ENCODE measurements at regions not wholly inside any gene's neighbourhood (a gene's known extent, or its start where the extent isn't known, plus 50 kb on each side); places are given as distances from the start of the nearest gene placed in this dataset.

- Histone ChIP-seq H4K5ac (ENCODE audit: insufficient read length, low read depth, low read length) (no peak overlapping the region), H3K79me2 (ENCODE audit: insufficient read depth, low read length) (no peaks in the 10 kb centered on the region), H3K4me2 (ENCODE audit: insufficient read depth, insufficient read length, low read length) (no peak overlapping the region), H3K18ac (ENCODE audit: insufficient read length, low read depth, low read length) (no peak overlapping the region), H2AFZ (ENCODE audit: low read length) (no peak overlapping the region), H3K9ac (ENCODE audit: extremely low read depth, insufficient read length, low read length) (no peak overlapping the region), H3K4me1 (ENCODE audit: insufficient read depth, low read length) (peaks cover 9% of the 10 kb centered on the region), H3T11ph (ENCODE audit: low read length) (no peak overlapping the region), H3K79me1 (ENCODE audit: insufficient read depth, low read depth, low read length, poor library complexity, severe bottlenecking) (no peaks in the 10 kb centered on the region), H4K20me1 (ENCODE audit: control insufficient read depth, insufficient read depth, insufficient read length) (no peaks in the 10 kb centered on the region), H4K8ac (replicated peaks; ENCODE audit: insufficient read length, low read depth, low read length) (no peak overlapping the region), H3K56ac (ENCODE audit: insufficient read length, low read depth, low read length) (no peak overlapping the region), H2BK5ac (ENCODE audit: insufficient read length, low read length) (no peak overlapping the region), H2BK20ac (ENCODE audit: low read depth, low read length, poor library complexity, severe bottlenecking) (no peak overlapping the region), H3K23me2 (ENCODE audit: insufficient read length, low read depth, low read length, poor library complexity, severe bottlenecking) (no peaks in the 10 kb centered on the region), H2BK15ac (ENCODE audit: low read depth, low read length) (no peak overlapping the region), H2AK5ac (ENCODE audit: insufficient read length, low read length) (no peak overlapping the region), H3K14ac (ENCODE audit: insufficient read depth, low read length) (no peak overlapping the region), H3K4ac (ENCODE audit: low read depth, low read length) (no peak overlapping the region), H4K91ac (ENCODE audit: insufficient read length, low read depth, low read length) (no peak overlapping the region), H2BK120ac (ENCODE audit: low read depth, low read length, poor library complexity, severe bottlenecking) (no peak overlapping the region), H3K27me3 (ENCODE audit: insufficient read depth, low read length) (no peaks in the 10 kb centered on the region), H2BK12ac (ENCODE audit: insufficient read length, low read depth, low read length) (no peak overlapping the region), H3K27ac (ENCODE audit: insufficient read length, low read depth, low read length) (no peak overlapping the region), H3K23ac (ENCODE audit: insufficient read length, low read depth, low read length) (no peak overlapping the region), H3K9me3 (ENCODE audit: control insufficient read depth, low read depth, low read length) (no peaks in the 10 kb centered on the region)
- WGBS (ENCODE audit: extremely low coverage, insufficient read length, low lambda C conversion rate): no CpG with 5 or more reads among the region's 9 CpGs
- no peak for DNase-seq
- Mint-ChIP-seq H3K4me3 (no peak overlapping the region), H3K27me3 (ENCODE audit: low read depth) (no peaks in the 10 kb centered on the region), H3K36me3 (ENCODE audit: insufficient read depth in 1 of 3, low read depth in 3 of 3) (no peaks in the 10 kb centered on the region), H3K4me1 (peaks cover 22 to 25% of the 10 kb centered on the region in 2 experiments), H3K27ac (no peak overlapping the region; a peak in 1 of 7 replicates), H3K9me3 (peaks cover 0 to 3% of the 10 kb centered on the region in 2 experiments; a peak in 1 of 5 replicates)
- no peak for TF ChIP-seq CTCF (conservative IDR thresholded peaks at IDR 0.05)
Measured at GRCh38 chr12:98419081-98419794, 96.2 kb upstream of the TMPO start.

Data from H9 (cell line).